GM12878 (cell line): ENCODE measurements at regions not wholly inside any gene's neighbourhood (a gene's known extent, or its start where the extent isn't known, plus 50 kb on each side); places are given as distances from the start of the nearest gene placed in this dataset.

ENCODE experiments used
- ATAC-seq: fragments of 200-7000 bp; cut with Tn5 transposase; 3 replicates; pipeline ENCODE4 v1.9.1; 2020; ENCODE audit warnings: mild to moderate bottlenecking, moderate library complexity
- BruUV-seq: library from RNA; stranded (reverse); fragments of 400-500 nt; replicated peaks from 2 replicates; lab custom pipeline; 2021; lab: Mats Ljungman, UMichigan
- CTCF ChIA-PET: fragments of 300-600 bp; sonication (Branson Sonifier 250); formaldehyde crosslinking; extraction: SDS; loops from one replicate; lab custom pipeline; 2021; ENCODE audit warnings: inconsistent platforms; lab: Yijun Ruan, JAX
- POLR2A ChIA-PET: fragments of 350-600 bp; formaldehyde crosslinking; extraction: SDS; loops from one replicate; lab custom pipeline; 2021; ENCODE audit warnings: inconsistent platforms; lab: Charles Lee
- RAD21 ChIA-PET: fragments of 300-600 bp; sonication (Branson Sonifier 250); formaldehyde crosslinking; loops from one replicate; lab custom pipeline; 2023; ENCODE audit warnings: antibody characterized with exemption; ENCODE audit not compliant: unreplicated experiment; lab: Charles Lee
- SMC1A ChIA-PET: fragments of 300-600 bp; sonication (Branson Sonifier 250); formaldehyde crosslinking; loops from one replicate; lab custom pipeline; 2023; ENCODE audit not compliant: unreplicated experiment, uncharacterized antibody; lab: Charles Lee
- DNase-seq: peaks from one replicate; pipeline ENCODE4 v3.0.0-alpha.2; 2011; ENCODE audit warnings: low read depth, low spot score
- FAIRE-seq: peaks from 3 replicates; lab custom pipeline; 2011; peaks lifted over from hg19 to GRCh38; lab: Jason Lieb, UNC
- H2AFZ ChIP-seq: 2 replicates; pipeline ENCODE4 v1.6.0; 2011; ENCODE audit warnings: low read depth, low read length, control low read depth; ENCODE audit not compliant: control insufficient read depth
- H3K27ac ChIP-seq: 2 replicates; pipeline ENCODE4 v1.5.1; 2011; ENCODE audit warnings: control low read depth; ENCODE audit not compliant: control insufficient read depth, insufficient read depth
- H3K27me3 ChIP-seq, 2 experiments: replicated peaks in 1 of 2; 2 replicates each; pipeline versions ENCODE4 v1.6.0 to v1.6.1; 2011; ENCODE audit warnings: low read length in 1 of 2; ENCODE audit not compliant: control insufficient read depth in 2 of 2, insufficient read depth in 2 of 2
- H3K36me3 ChIP-seq, 2 experiments: 2 replicates each; pipeline ENCODE4 v1.5.1; 2011; ENCODE audit warnings: low read length in 1 of 2; ENCODE audit not compliant: control insufficient read depth in 2 of 2, insufficient read depth in 2 of 2
- H3K4me1 ChIP-seq: 2 replicates; pipeline ENCODE4 v1.6.1; 2011; ENCODE audit warnings: mild to moderate bottlenecking, low read length, moderate library complexity, mixed read lengths; ENCODE audit not compliant: control insufficient read depth, insufficient read depth
- H3K4me2 ChIP-seq: 2 replicates; pipeline ENCODE4 v1.6.0; 2011; ENCODE audit warnings: control low read depth; ENCODE audit not compliant: control insufficient read depth, insufficient read depth
- H3K4me3 ChIP-seq: fragments of 200-600 bp; sonication (generic); 2 replicates; pipeline ENCODE4 v1.5.1; 2016
- H3K79me2 ChIP-seq: 2 replicates; pipeline ENCODE4 v1.6.0; 2011; ENCODE audit warnings: low read length; ENCODE audit not compliant: control insufficient read depth, insufficient read depth
- H3K9ac ChIP-seq: 2 replicates; pipeline ENCODE4 v1.8.0; 2011; ENCODE audit warnings: low read length, control low read depth, mixed read lengths; ENCODE audit not compliant: control insufficient read depth, insufficient read depth
- H3K9me3 ChIP-seq: replicated peaks from 3 replicates; pipeline ENCODE4 v1.5.1; 2011; ENCODE audit warnings: mild to moderate bottlenecking, low read length; ENCODE audit not compliant: control insufficient read depth, insufficient read depth
- H4K20me1 ChIP-seq: 2 replicates; pipeline ENCODE4 v1.6.0; 2011; ENCODE audit not compliant: control insufficient read depth, insufficient read depth
- ATF7 ChIP-seq: fragments of 450-650 bp; IDR thresholded peaks from 2 replicates; pipeline ENCODE4 v1.6.1; 2016; ENCODE audit warnings: low read depth, mild to moderate bottlenecking
- BACH1 ChIP-seq: fragments of 450-650 bp; IDR thresholded peaks from 2 replicates; pipeline ENCODE4 v1.6.1; 2017; ENCODE audit warnings: mild to moderate bottlenecking, borderline replicate concordance
- CBFB ChIP-seq: IDR thresholded peaks from 2 replicates; pipeline ENCODE4 v1.6.1; 2016; ENCODE audit warnings: antibody characterized with exemption, low read depth
- ETV6 ChIP-seq, 2 experiments: fragments of 450-650 bp in 1 of 2; IDR thresholded peaks in 1 of 2; conservative IDR thresholded peaks in 1 of 2; 2 replicates each; pipeline ENCODE4 v1.6.1; 2014; ENCODE audit warnings: antibody characterized with exemption in 1 of 2, borderline replicate concordance in 1 of 2, low read depth in 1 of 2, mild to moderate bottlenecking in 1 of 2, moderate library complexity in 1 of 2
- IKZF1 ChIP-seq: fragments of 450-650 bp; conservative IDR thresholded peaks from 2 replicates; pipeline ENCODE4 v1.6.1; 2017; ENCODE audit warnings: antibody characterized with exemption, mild to moderate bottlenecking
- IKZF2 ChIP-seq, 2 experiments: fragments of 450-650 bp; IDR thresholded peaks; 2 replicates each; pipeline ENCODE4 v1.6.1; 2017; ENCODE audit warnings: mild to moderate bottlenecking in 2 of 2, moderate library complexity in 2 of 2
- NR2C2 ChIP-seq: IDR thresholded peaks from 2 replicates; pipeline ENCODE4 v1.6.1; 2011; ENCODE audit warnings: borderline replicate concordance, low read depth; ENCODE audit not compliant: control insufficient read depth, insufficient read length
- RELA ChIP-seq: fragments of 450-650 bp; IDR thresholded peaks from 2 replicates; pipeline ENCODE4 v1.8.0; 2014; ENCODE audit warnings: borderline replicate concordance; ENCODE audit not compliant: partially characterized antibody
- SMAD5 ChIP-seq: IDR thresholded peaks from 2 replicates; pipeline ENCODE4 v1.6.1; 2016; ENCODE audit warnings: antibody characterized with exemption, low read depth
- SMC3 ChIP-seq: IDR thresholded peaks from 2 replicates; pipeline ENCODE4 v1.6.1; 2011; ENCODE audit warnings: low read length, improper control_type of control experiment, borderline replicate concordance
- SREBF1 ChIP-seq: IDR thresholded peaks from 2 replicates; pipeline ENCODE4 v1.6.1; 2012; ENCODE audit warnings: mild to moderate bottlenecking, low read length
- SRF ChIP-seq, 2 experiments: IDR thresholded peaks; 2 replicates each; pipeline ENCODE4 v1.6.1; 2011; ENCODE audit warnings: low read depth in 2 of 2, low read length in 2 of 2, mild to moderate bottlenecking in 1 of 2, moderate library complexity in 1 of 2
- ZNF207 ChIP-seq: fragments of 450-650 bp; IDR thresholded peaks from 2 replicates; pipeline ENCODE4 v1.6.1; 2014; ENCODE audit warnings: antibody characterized with exemption, mild to moderate bottlenecking, borderline replicate concordance
- WGBS: methylation state at CpG from one replicate; pipeline ENCODE4 v1.1.6; 2016; ENCODE audit warnings: low lambda C conversion rate; ENCODE audit not compliant: insufficient replicate concordance, insufficient coverage; ENCODE audit errors: missing lambda C conversion rate; 5-methylcytosine and 5-hydroxymethylcytosine counted together
- in situ Hi-C: fragments of 300-500 bp; cut with MboI; formaldehyde crosslinking; loops from 9 replicates; pipeline ENCODE4 v1.14.3; 2018; ENCODE audit warnings: mixed read lengths
- intact Hi-C: fragments of 100-400 bp; cut with micrococcal nuclease; formaldehyde crosslinking; loops from one replicate; pipeline ENCODE4 v1.14.2; 2022; ENCODE audit not compliant: unreplicated experiment
- TF ChIP-seq, protein P1 (sequence below): IDR thresholded peaks from 2 replicates; pipeline ENCODE4 v1.6.1; 2012; ENCODE audit warnings: low read depth, low read length, improper control_type of control experiment
- TF ChIP-seq, protein P2 (sequence below): IDR thresholded peaks from 2 replicates; pipeline ENCODE4 v1.6.1; 2012; ENCODE audit warnings: low read depth, low read length, improper control_type of control experiment
- TF ChIP-seq, protein P3 (sequence below): IDR thresholded peaks from 2 replicates; pipeline ENCODE4 v1.6.1; 2011; ENCODE audit warnings: low read depth, mild to moderate bottlenecking, low read length, moderate library complexity, borderline replicate concordance; ENCODE audit errors: extremely low read depth
- TF ChIP-seq, protein P4 (sequence below): IDR thresholded peaks from 2 replicates; pipeline ENCODE4 v1.6.1; 2011; ENCODE audit warnings: low read depth, low read length, improper control_type of control experiment, borderline replicate concordance

DNA sequence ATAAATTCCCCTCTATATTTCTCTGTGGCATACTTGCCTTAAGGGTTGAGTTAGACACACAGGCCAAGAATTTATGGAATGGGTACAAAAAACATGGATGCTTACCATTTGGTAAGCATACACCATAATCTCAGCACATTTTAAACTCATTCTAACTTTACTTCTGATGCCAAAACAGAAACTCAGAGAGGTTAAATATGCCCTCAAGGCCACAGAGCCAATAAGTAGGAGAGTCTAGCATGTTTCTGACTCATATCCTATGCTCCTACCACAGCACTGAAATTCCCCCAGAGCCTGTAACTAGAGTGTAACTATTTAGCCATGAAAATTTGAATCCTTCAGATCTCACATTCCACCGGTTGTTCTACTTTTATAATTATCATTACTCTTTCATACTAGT, 559.7 kb downstream of the ACTL7B start:
- H3K4me2 ChIP-seq = no peak overlapping the region
- H3K9ac ChIP-seq = no peak overlapping the region
- ChIA-PET POLR2A (no interaction called here), SMC1A (no interaction called here), RAD21 (no interaction called here), CTCF (no interaction called here)
- 48% methylated on average over 1 of the region's 1 CpG for WGBS
- no peak overlapping the region for H3K27ac ChIP-seq
- H3K79me2 ChIP-seq = no peaks in the 10 kb centered on the region
- in situ Hi-C loops = no loop called here
- no peak for FAIRE-seq
- TF ChIP-seq, protein P1, sequence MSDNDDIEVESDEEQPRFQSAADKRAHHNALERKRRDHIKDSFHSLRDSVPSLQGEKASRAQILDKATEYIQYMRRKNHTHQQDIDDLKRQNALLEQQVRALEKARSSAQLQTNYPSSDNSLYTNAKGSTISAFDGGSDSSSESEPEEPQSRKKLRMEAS = no peak
- TF ChIP-seq, protein P2, sequence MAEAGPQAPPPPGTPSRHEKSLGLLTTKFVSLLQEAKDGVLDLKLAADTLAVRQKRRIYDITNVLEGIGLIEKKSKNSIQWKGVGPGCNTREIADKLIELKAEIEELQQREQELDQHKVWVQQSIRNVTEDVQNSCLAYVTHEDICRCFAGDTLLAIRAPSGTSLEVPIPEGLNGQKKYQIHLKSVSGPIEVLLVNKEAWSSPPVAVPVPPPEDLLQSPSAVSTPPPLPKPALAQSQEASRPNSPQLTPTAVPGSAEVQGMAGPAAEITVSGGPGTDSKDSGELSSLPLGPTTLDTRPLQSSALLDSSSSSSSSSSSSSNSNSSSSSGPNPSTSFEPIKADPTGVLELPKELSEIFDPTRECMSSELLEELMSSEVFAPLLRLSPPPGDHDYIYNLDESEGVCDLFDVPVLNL = no peak
- TF ChIP-seq SMC3 = no peak
- TF ChIP-seq ATF7 = no peak
- no peak for TF ChIP-seq RELA
- DNase-seq = no peak
- ATAC-seq = no peak
- H3K27me3 ChIP-seq = no peaks in the 10 kb centered on the region
- no peaks in the 10 kb centered on the region for H3K36me3 ChIP-seq
- BruUV-seq = no TSS peak
- no peaks in the 10 kb centered on the region for H3K9me3 ChIP-seq
- intact Hi-C loops = no loop called here
- H4K20me1 ChIP-seq = no peaks in the 10 kb centered on the region
- no peak overlapping the region for H2AFZ ChIP-seq
- H3K4me1 ChIP-seq = no peaks in the 10 kb centered on the region
- no peak overlapping the region for H3K4me3 ChIP-seq

DNA sequence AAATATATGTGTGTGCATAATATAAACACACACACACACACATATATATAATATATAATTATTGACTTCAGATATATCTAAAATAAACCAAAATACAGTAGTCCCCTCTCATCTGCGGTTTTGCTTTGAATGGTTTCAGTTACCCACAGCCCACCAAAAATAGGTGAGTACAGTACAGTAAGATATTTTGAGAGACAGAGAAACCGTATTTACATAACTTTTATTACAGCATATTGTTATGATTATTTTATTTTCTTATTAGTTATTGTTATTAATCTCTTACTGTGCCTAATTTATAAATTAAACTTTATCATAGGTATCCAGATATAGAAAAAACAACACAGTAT, 564.2 kb downstream of the ACTL7B start:
- H3K4me1 ChIP-seq = no peaks in the 10 kb centered on the region
- no peaks in the 10 kb centered on the region for H3K79me2 ChIP-seq
- WGBS = 0% methylated on average over 2 of the region's 2 CpGs
- FAIRE-seq (no peak), ATAC-seq (no peak), DNase-seq (no peak)
- no TSS peak for BruUV-seq
- in situ Hi-C loops (no loop called here), intact Hi-C loops (no loop called here)
- ChIA-PET RAD21 (no interaction called here), CTCF (no interaction called here), SMC1A (no interaction called here), POLR2A (no interaction called here)
- no peak overlapping the region for H3K9ac ChIP-seq
- no peaks in the 10 kb centered on the region for H4K20me1 ChIP-seq
- no peaks in the 10 kb centered on the region for H3K36me3 ChIP-seq
- no peak overlapping the region for H3K27ac ChIP-seq
- H3K9me3 ChIP-seq = no peaks in the 10 kb centered on the region
- H3K4me2 ChIP-seq = no peak overlapping the region
- H3K27me3 ChIP-seq = no peaks in the 10 kb centered on the region
- no peak overlapping the region for H2AFZ ChIP-seq
- H3K4me3 ChIP-seq = no peak overlapping the region
- no peak for TF ChIP-seq SMAD5
- TF ChIP-seq CBFB = no peak
- no peak for TF ChIP-seq IKZF1
- TF ChIP-seq BACH1 = no peak
- TF ChIP-seq, protein P3, sequence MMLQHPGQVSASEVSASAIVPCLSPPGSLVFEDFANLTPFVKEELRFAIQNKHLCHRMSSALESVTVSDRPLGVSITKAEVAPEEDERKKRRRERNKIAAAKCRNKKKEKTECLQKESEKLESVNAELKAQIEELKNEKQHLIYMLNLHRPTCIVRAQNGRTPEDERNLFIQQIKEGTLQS = no peak
- no peak for TF ChIP-seq SREBF1
- TF ChIP-seq ETV6 (conservative IDR thresholded peaks at IDR 0.05 in 1 of 2, IDR thresholded peaks at IDR 0.05 in 1 of 2; ENCODE audit: borderline replicate concordance in 1 of 2, low read depth in 1 of 2) = no peak
- no peak for TF ChIP-seq SRF (IDR thresholded peaks at IDR 0.05; ENCODE audit: low read depth in 2 of 2, low read length in 2 of 2)
- no peak for TF ChIP-seq IKZF2 (IDR thresholded peaks at IDR 0.05)
- no peak for TF ChIP-seq ZNF207
- TF ChIP-seq, protein P4, sequence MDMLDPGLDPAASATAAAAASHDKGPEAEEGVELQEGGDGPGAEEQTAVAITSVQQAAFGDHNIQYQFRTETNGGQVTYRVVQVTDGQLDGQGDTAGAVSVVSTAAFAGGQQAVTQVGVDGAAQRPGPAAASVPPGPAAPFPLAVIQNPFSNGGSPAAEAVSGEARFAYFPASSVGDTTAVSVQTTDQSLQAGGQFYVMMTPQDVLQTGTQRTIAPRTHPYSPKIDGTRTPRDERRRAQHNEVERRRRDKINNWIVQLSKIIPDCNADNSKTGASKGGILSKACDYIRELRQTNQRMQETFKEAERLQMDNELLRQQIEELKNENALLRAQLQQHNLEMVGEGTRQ = no peak
- TF ChIP-seq NR2C2 = no peak
